ENCODE measurements at regions not wholly inside any gene's neighbourhood (a gene's known extent, or its start where the extent isn't known, plus 50 kb on each side); places are given as distances from the start of the nearest gene placed in this dataset.

DNA sequence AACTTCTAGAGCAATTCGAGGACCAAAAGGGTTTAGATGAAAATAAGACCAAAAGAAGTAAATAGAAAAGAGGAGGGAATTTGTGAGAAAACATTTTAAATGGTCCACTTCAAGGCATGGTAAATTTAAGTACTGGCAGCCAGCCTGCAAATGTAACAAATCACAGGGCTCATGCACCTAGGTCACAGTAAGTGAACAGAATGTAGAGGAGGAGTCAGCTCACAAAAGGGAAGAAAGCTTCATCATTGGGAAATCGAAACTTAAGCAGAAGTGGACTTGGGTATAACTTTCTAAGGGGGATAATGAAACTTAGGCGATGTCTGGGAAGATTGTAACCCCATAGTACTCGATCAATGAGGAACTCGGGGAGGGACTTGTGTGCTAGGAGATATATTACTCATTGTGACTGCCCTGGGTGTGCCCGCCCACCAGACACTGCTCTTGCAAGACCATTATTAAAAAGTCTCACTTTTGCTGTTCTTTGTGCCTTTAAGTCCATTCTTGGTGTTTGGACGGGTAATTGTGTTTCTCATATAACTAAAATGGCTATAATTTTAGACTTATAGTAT, 1053.6 kb upstream of the MIR17HG start:
- TF ChIP-seq CTCF (IDR thresholded peaks at IDR 0.05) (no peak), EP300 (IDR thresholded peaks at IDR 0.05) (no peak)

Data from sigmoid colon (tissue), 4 donors.